Progenitor cell of endocrine pancreas (in vitro differentiated cells): ENCODE measurements at regions not wholly inside any gene's neighbourhood (a gene's known extent, or its start where the extent isn't known, plus 50 kb on each side); places are given as distances from the start of the nearest gene placed in this dataset.

Source experiments
- DNase-seq: peaks from one replicate; pipeline ENCODE4 v3.0.0; 2021; ENCODE audit warnings: low spot score; ENCODE audit not compliant: unreplicated experiment
- H3K27ac Mint-ChIP-seq: 2 replicates; pipeline ENCODE4 v1.8.0; 2021; ENCODE audit warnings: mild to moderate bottlenecking, moderate library complexity, mixed read lengths
- H3K27me3 Mint-ChIP-seq: 2 replicates; pipeline ENCODE4 v1.8.0; 2021; ENCODE audit warnings: mixed read lengths
- H3K36me3 Mint-ChIP-seq: 2 replicates; pipeline ENCODE4 v1.8.0; 2022; ENCODE audit warnings: mixed read lengths; ENCODE audit not compliant: insufficient read depth
- H3K4me1 Mint-ChIP-seq: 2 replicates; pipeline ENCODE4 v1.8.0; 2021; ENCODE audit warnings: low read depth, mixed read lengths
- H3K4me3 Mint-ChIP-seq: 2 replicates; pipeline ENCODE4 v1.8.0; 2021; ENCODE audit warnings: low read depth, mild to moderate bottlenecking, moderate library complexity, mixed read lengths
- H3K9me3 Mint-ChIP-seq: 2 replicates; pipeline ENCODE4 v1.8.0; 2021; ENCODE audit warnings: low read depth, mixed read lengths
- TF ChIP-seq, protein P1 (sequence below): fragments of 200-600 bp; sonication (generic); IDR thresholded peaks from one replicate; pipeline ENCODE4 v1.5.0; 2021; ENCODE audit warnings: antibody characterized with exemption, mild to moderate bottlenecking; ENCODE audit not compliant: unreplicated experiment

DNA sequence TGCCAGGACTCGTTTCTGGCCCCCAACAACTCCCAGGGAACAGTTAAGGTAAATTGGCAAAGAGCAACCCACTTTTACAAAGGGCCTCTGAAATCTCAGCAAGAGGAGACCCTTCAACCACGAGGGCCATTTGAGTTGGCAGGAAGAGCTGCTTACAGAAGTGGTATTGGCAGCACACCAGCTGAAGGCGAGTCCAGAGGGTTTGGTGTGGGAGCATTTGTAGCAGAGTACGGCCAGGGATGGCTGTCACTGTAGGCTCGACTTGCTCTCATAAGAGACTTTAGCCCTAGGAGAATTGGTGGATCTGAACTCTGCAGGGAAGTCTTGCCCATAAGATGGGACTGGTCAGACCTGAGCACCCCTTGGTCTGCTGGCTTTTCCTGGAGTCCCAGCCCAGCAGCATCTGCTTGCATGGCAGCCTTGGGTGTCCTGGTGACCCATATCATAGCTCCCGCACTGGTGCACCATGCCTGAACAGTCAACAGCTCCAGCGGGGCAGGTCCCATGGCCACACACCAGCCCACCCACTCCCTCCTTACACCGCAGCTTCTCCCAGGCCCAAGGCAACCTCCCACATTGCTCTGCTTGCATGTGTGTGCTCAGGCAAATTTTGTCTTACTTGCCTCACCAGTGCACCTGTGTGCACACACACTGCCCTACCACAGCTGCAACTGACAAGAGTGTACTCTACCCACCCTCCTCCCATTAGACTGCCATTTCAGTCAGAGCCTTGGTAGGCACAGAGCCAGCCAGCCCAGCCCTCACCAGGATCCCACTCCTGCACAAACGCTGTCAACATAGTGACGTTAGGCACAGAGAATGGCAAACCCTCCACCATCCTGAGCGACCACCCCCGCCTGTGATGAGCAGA lies 861.6 kb upstream of the DPPA4 start:
- TF ChIP-seq, protein P1, sequence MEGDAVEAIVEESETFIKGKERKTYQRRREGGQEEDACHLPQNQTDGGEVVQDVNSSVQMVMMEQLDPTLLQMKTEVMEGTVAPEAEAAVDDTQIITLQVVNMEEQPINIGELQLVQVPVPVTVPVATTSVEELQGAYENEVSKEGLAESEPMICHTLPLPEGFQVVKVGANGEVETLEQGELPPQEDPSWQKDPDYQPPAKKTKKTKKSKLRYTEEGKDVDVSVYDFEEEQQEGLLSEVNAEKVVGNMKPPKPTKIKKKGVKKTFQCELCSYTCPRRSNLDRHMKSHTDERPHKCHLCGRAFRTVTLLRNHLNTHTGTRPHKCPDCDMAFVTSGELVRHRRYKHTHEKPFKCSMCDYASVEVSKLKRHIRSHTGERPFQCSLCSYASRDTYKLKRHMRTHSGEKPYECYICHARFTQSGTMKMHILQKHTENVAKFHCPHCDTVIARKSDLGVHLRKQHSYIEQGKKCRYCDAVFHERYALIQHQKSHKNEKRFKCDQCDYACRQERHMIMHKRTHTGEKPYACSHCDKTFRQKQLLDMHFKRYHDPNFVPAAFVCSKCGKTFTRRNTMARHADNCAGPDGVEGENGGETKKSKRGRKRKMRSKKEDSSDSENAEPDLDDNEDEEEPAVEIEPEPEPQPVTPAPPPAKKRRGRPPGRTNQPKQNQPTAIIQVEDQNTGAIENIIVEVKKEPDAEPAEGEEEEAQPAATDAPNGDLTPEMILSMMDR, result no peak
- DNase-seq, result no peak
- H3K4me1 Mint-ChIP-seq, result no peaks in the 10 kb centered on the region
- H3K27ac Mint-ChIP-seq, result no peak overlapping the region
- peaks cover 8% of the 10 kb centered on the region for H3K9me3 Mint-ChIP-seq
- H3K4me3 Mint-ChIP-seq, result no peak overlapping the region
- no peaks in the 10 kb centered on the region for H3K36me3 Mint-ChIP-seq
- no peaks in the 10 kb centered on the region for H3K27me3 Mint-ChIP-seq

DNA sequence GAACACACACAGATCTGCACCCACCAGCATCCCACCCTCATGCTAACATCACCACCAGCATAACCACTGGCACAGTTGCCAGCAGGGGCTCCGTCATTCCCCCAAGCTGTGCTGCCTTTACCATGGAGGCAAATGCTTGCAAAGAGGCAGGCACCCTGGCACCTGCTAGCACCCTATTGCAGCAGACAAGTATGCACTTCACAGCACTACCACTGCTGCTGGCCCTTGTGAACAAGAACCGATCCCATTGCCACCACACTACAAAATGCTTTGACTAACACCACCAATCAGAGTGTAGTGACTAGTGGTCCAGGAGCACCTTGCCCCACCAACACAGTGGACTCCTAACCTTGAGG lies 862.2 kb upstream of the DPPA4 start:
- Mint-ChIP-seq H3K27ac (no peak overlapping the region), H3K36me3 (no peaks in the 10 kb centered on the region), H3K9me3 (peaks cover 8% of the 10 kb centered on the region), H3K4me1 (no peaks in the 10 kb centered on the region), H3K4me3 (no peak overlapping the region), H3K27me3 (no peaks in the 10 kb centered on the region)
- TF ChIP-seq, protein P1, result no peak
- DNase-seq, result no peak

DNA sequence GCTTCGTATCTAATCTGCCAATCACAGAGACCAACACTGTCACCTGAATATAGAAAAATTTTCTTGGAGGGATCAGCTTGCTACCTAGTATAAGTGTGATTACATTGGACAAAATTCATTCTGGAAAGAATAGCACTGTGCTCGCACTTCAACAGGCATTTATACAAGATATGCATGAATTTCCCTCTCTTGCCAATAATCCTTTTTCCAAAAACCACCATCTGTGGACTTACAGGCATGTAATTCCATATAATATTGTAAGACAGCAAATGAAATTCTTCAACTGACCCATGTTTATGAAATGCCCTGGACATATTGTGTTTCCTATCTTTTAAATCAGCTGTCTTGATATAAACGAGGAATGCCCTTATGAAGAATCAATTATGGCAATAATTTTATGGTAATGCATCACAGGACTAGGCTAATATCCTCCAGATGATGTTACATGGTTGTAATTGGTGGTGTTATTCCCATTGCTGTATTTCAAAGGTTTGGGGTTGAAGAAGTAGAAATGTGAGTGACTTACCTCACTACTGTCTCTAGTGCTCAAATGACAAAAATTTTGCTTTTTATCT lies 861.4 kb upstream of the NECTIN3 start:
- H3K27me3 Mint-ChIP-seq, result no peaks in the 10 kb centered on the region
- TF ChIP-seq, protein P1, result no peak
- no peak overlapping the region for H3K4me3 Mint-ChIP-seq
- no peak overlapping the region for H3K27ac Mint-ChIP-seq
- no peaks in the 10 kb centered on the region for H3K4me1 Mint-ChIP-seq
- peaks cover 5% of the 10 kb centered on the region for H3K9me3 Mint-ChIP-seq
- no peak for DNase-seq
- H3K36me3 Mint-ChIP-seq, result no peaks in the 10 kb centered on the region

DNA sequence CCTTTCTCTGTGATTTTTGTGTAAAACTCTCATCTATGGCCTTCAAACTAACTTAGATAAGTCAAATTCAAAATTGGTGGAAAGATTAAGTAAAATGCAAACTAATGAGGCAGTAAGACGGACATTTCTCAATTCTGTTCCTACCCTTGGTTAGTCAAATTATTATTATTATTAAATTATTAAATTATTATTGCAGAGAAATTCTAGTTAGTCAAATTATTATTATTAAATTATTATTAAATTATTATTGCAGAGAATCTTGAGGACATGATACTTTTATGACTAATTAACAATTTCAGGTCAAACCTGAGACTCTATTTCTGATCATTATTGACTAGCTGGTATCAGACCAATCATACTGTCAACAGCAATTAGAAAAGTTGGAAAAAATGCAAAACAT lies 845.0 kb upstream of the NECTIN3 start:
- DNase-seq, result no peak
- no peaks in the 10 kb centered on the region for H3K36me3 Mint-ChIP-seq
- TF ChIP-seq, protein P1, result no peak
- H3K27ac Mint-ChIP-seq, result no peak overlapping the region
- H3K9me3 Mint-ChIP-seq, result no peaks in the 10 kb centered on the region
- no peaks in the 10 kb centered on the region for H3K27me3 Mint-ChIP-seq
- H3K4me1 Mint-ChIP-seq, result no peaks in the 10 kb centered on the region
- no peak overlapping the region for H3K4me3 Mint-ChIP-seq

DNA sequence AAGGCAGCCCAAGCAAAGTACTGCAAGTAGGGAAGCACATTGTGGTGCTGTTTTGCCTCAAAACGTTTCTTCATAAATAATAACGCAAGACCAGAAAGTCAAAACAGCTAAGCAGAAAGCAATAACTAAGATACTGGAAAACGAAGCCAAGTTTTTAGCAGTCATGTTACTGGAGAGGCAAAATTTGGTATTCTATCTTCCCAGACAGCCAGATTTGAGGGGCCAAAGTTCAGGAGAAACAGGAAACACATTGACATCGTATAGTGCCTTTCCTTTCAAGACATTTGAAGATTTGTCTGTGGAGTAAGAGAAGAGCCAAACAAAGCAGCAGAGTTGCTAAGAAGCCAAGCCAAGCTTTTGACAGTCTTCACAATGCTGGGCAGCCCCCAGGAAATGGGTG lies 843.6 kb upstream of the NECTIN3 start:
- TF ChIP-seq, protein P1, result no peak
- H3K4me3 Mint-ChIP-seq, result no peak overlapping the region
- H3K27ac Mint-ChIP-seq, result no peak overlapping the region
- H3K4me1 Mint-ChIP-seq, result no peaks in the 10 kb centered on the region
- H3K27me3 Mint-ChIP-seq, result no peaks in the 10 kb centered on the region
- H3K9me3 Mint-ChIP-seq, result no peaks in the 10 kb centered on the region
- no peak for DNase-seq
- no peaks in the 10 kb centered on the region for H3K36me3 Mint-ChIP-seq
